IPS DF 4.7 (cell line): ENCODE measurements at regions not wholly inside any gene's neighbourhood (a gene's known extent, or its start where the extent isn't known, plus 50 kb on each side); places are given as distances from the start of the nearest gene placed in this dataset.

Source experiments
- DNase-seq: peaks from one replicate; pipeline ENCODE4 v3.0.0-alpha.2; 2013; ENCODE audit warnings: low spot score; ENCODE audit errors: extremely low read depth

- DNase-seq = no peak
Observed at GRCh38 chr6:117077300-117077699, 188.1 kb upstream of the VGLL2 start.

DNA sequence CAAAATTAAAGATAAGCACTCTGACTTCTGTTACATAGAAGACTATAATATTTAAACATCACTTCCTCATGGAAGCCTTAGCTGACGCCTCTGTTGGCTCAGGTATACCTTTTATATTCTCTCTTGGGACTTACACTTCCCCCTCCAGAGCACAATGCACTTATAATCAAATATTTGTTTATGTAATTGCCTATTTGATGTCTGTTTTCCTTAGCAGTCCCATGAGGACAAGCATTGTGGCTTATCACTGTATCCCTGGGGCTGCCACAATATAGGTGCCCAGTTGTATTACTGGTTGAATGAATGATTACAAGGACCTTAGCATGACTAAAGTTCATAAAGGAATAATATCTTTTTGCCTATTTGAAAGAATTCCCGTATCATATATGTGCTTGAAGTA, 186.7 kb upstream of the VGLL2 start:
- no peak for DNase-seq

- DNase-seq = no peak
Observed at GRCh38 chr6:117079951-117080350, 185.4 kb upstream of the VGLL2 start.

GRCh38 chr6:117089604-117090003, 175.8 kb upstream of the VGLL2 start:
- no peak for DNase-seq

GRCh38 chr6:117110146-117110545, 155.2 kb upstream of the VGLL2 start:
- no peak for DNase-seq

DNA sequence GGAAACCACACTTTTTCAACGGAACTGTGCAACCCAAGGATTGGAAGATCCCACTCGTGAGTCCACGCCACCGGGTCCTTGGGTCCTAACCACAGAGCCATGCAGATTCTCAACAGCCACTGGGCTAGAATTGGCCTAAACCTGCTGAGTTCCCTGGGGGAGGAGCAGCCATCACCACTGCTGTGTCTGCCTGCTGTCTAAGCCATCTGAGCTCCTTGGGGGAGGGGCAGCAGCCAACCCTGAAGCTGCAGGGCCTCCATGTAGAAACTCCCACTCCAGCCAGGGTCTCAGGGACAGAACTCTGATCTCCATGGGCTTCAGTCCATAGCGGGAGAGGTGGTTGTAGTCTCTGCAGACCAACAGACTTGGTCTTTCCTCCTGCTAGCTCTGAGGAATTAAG, 154.6 kb upstream of the VGLL2 start:
- no peak for DNase-seq

- DNase-seq = no peak
Observed at GRCh38 chr6:117117652-117118051, 147.7 kb upstream of the VGLL2 start.

DNA sequence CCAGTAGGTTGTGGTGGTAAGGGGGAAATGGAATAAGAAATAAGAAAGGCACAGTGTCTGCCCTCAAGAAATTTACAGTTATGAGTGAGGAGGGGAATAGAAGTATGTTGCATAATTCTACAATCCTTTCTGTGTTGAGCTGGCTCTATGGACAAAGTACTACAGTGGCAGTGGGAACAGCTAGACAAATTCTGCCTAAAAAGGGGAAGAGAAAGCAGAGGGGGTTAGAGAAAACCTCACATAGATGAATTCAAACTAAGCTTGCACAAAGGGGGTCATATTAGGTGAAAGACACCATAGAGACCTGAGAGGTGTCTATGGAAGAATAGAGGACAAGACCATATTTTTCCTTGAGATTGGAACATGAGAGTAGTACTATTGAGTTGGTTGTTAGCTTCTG, 146.9 kb upstream of the VGLL2 start:
- DNase-seq = no peak

GRCh38 chr6:117126213-117126612, 139.1 kb upstream of the VGLL2 start:
- DNase-seq = no peak

- no peak for DNase-seq
Observed at GRCh38 chr6:117128052-117128451, 137.3 kb upstream of the VGLL2 start.

GRCh38 chr6:117130125-117130524, 135.2 kb upstream of the VGLL2 start:
- DNase-seq = no peak

GRCh38 chr6:117136702-117137101, 128.7 kb upstream of the VGLL2 start:
- DNase-seq = no peak

- no peak for DNase-seq
Observed at GRCh38 chr6:117137711-117138110, 127.6 kb upstream of the VGLL2 start.

DNA sequence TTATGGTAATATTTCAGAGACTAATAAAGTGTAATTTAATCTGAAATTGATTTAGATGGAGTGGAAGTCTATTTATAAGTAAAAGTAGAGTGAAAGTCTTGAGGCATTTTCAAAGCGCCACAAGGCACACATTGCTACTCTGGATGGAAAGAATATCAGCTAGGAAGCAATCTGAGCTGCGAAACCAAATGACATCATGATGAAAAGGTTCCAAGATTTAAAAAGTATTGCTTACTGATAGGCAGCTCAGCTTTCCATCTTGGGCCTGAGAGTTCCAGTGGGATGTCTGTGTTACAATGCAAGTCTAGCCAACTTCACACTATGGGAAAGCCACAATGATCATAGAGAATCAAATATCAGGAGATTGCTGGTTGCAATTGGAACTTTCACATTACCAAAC, 126.9 kb upstream of the VGLL2 start:
- no peak for DNase-seq

DNA sequence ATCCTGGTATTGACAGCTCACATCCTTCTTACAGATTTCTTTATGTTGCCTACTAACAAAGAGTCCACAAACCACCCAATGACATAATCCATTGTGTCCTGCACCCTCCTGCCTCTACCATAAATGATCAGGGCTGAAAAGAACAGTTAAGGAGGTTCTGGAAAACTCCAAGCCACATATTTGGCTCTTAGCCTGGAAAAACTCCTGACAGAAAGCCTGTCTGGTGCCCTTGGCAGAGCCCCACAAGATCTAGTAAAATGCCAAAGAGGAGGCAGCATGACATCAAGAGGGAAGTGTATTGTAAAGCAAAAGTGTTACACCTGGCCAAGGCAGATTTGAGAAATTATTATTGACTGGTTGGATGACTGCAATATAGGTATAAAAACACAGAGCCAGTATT, 126.4 kb upstream of the VGLL2 start:
- DNase-seq = no peak

- no peak for DNase-seq
Observed at GRCh38 chr6:117142142-117142541, 123.2 kb upstream of the VGLL2 start.

- DNase-seq = no peak
Observed at GRCh38 chr6:117142995-117143394, 122.4 kb upstream of the VGLL2 start.

DNA sequence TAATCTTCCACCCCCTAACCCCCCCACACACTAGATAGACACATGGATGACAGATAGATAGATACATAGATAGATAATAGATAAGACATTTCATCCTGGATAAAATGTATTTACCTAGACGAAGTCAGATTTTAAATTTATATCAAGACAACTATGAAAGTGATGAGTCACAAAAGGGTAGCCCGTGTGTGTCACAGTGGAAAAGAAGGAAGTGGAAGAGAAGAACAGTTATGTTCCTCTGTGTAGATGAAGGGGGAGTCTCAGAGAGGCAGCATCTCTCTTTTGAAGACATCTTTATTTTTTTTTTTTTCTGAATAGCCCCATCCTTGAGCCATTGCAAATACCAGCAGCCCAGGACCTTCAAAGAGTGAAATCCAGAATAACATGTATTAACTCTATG, 121.7 kb upstream of the VGLL2 start:
- DNase-seq = no peak

GRCh38 chr6:117145940-117146339, 119.4 kb upstream of the VGLL2 start:
- DNase-seq = no peak

DNA sequence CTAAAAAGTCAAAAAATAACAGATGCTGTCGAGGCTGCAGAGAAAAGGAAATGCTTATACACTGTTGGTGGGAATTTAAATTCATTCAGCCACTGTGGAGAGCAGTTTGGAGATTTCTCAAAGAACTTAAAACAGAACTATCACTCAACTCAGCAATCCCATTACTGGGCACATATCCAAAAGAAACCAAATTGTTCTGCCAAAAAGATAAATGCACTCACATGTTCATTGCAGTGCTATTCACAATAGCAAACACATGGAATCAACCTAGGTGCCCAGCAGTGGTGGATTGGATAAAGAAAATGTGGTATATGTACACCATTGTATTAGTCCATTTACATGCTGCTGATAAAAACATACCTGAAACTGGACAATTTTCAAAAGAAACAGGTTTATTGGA, 116.0 kb upstream of the VGLL2 start:
- DNase-seq = no peak

DNA sequence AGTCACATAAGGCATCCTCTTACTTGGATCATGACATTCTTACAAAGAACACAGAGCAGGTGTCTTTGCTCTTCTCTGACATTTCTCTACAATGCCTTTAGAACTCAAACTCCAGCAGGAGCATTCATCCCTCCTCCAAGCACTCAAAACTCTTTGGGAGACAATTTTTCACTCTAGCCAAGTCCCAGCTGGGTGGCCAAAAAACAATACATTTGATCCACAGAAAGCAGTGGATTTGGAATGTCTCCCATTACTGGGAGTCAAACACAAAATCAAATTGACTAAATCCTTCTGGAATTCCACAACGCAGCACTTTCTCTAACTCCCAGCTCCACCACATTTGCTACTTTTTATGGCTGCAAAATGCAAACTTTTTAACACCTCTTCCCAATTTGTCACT, 108.6 kb upstream of the VGLL2 start:
- no peak for DNase-seq

- DNase-seq = no peak
Observed at GRCh38 chr6:117157448-117157847, 107.9 kb upstream of the VGLL2 start.

DNA sequence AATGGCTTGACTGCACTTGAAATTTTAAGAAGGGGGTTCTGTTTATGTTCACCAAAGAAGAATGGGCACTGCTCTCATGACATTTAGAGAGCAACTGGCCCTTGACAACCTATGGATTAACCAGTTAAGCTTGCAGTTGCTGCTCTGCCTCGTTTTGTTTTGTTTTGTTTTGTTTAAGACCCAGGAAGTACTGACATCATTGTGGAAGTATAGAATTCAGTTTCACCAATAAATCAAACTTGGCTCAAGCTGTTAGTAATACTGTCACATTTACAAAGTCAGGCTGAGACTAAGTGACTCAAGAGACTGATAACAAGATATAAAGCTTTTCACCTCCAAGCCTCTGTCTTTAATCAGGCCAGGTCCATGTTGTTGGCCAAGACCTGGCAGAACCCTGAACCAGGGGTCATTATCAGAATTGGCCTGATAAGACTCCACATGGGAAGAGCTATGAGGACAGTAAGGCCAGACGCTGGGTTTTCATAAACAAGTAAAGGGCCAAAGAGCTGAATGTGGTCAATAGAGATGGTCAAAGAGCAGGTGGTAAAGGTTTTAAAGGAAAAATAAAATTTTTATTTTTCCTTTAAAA, 99.4 kb upstream of the VGLL2 start:
- no peak for DNase-seq
